Urinary bladder (tissue), 1 donor: ENCODE measurements at regions not wholly inside any gene's neighbourhood (a gene's known extent, or its start where the extent isn't known, plus 50 kb on each side); places are given as distances from the start of the nearest gene placed in this dataset. TPM values are rescaled to one million over a fixed set of nuclear protein-coding genes. Genes with fewer than 3 reads are reported as not detected.

ENCODE experiments used
- small RNA-seq: library from RNA; depleted of rRNA; stranded (forward); fragments of <200 nt; gene quantifications from one replicate; pipeline ENCODE3, GENCODE V24; 2014

Small RNA genes in the stretch of these regions (small RNA-seq; reads per million reads assigned to genes)
- not detected for gene AC098583.1
